NCI-H526 (cell line): ENCODE measurements at regions not wholly inside any gene's neighbourhood (a gene's known extent, or its start where the extent isn't known, plus 50 kb on each side); places are given as distances from the start of the nearest gene placed in this dataset.

Experiments
- DNase-seq, 2 experiments: peaks; one replicate each; lab custom pipeline; 2025; lab: John Stamatoyannopoulos, UW

- no peak for DNase-seq
These were observed 324.0 kb downstream of the DIPK2A start for GRCh38 chr3:144295613-144296012.

GRCh38 chr3:144296808-144297207 lies 325.2 kb downstream of the DIPK2A start:
- no peak for DNase-seq

GRCh38 chr3:144301863-144302262 lies 330.2 kb downstream of the DIPK2A start:
- DNase-seq, result no peak

- DNase-seq, result no peak
These were observed 336.3 kb downstream of the DIPK2A start for GRCh38 chr3:144307951-144308350.

GRCh38 chr3:144308396-144308795 lies 336.8 kb downstream of the DIPK2A start:
- DNase-seq, result no peak

GRCh38 chr3:144312702-144313101 lies 341.1 kb downstream of the DIPK2A start:
- no peak for DNase-seq

GRCh38 chr3:144314946-144315345 lies 343.3 kb downstream of the DIPK2A start:
- DNase-seq, result no peak

GRCh38 chr3:144317961-144318360 lies 346.3 kb downstream of the DIPK2A start:
- no peak for DNase-seq

- no peak for DNase-seq
These were observed 352.5 kb downstream of the DIPK2A start for GRCh38 chr3:144324076-144324475.

- no peak for DNase-seq
These were observed 361.2 kb downstream of the DIPK2A start for GRCh38 chr3:144332868-144333267.

- DNase-seq, result no peak
These were observed 369.8 kb downstream of the DIPK2A start for GRCh38 chr3:144341471-144341870.

- no peak for DNase-seq
These were observed 371.7 kb downstream of the DIPK2A start for GRCh38 chr3:144343343-144343742.

GRCh38 chr3:144343777-144344176 lies 372.2 kb downstream of the DIPK2A start:
- DNase-seq, result no peak

- no peak for DNase-seq
These were observed 373.4 kb downstream of the DIPK2A start for GRCh38 chr3:144344925-144345548.

GRCh38 chr3:144350125-144350524 lies 378.5 kb downstream of the DIPK2A start:
- DNase-seq, result no peak

- DNase-seq, result no peak
These were observed 379.4 kb downstream of the DIPK2A start for GRCh38 chr3:144351011-144351410.

GRCh38 chr3:144351773-144352365 lies 380.2 kb downstream of the DIPK2A start:
- DNase-seq, result no peak

GRCh38 chr3:144358191-144358590 lies 386.6 kb downstream of the DIPK2A start:
- no peak for DNase-seq

- no peak for DNase-seq
These were observed 389.4 kb downstream of the DIPK2A start for GRCh38 chr3:144361002-144361401.

- DNase-seq, result no peak
These were observed 390.5 kb downstream of the DIPK2A start for GRCh38 chr3:144362126-144362525.

GRCh38 chr3:144363856-144364255 lies 392.2 kb downstream of the DIPK2A start:
- DNase-seq, result no peak

GRCh38 chr3:144364737-144365136 lies 393.1 kb downstream of the DIPK2A start:
- no peak for DNase-seq

GRCh38 chr3:144369129-144369879 lies 397.7 kb downstream of the DIPK2A start:
- DNase-seq, result no peak
